ENCODE measurements at regions not wholly inside any gene's neighbourhood (a gene's known extent, or its start where the extent isn't known, plus 50 kb on each side); places are given as distances from the start of the nearest gene placed in this dataset.

- CTCF ChIA-PET = interaction anchor here (0.7 kb wide), 1 partner anchor 313 kb away, joined by 3 read pairs; no protein-coding TSS in a partner anchor
- peaks cover 44% of the 10 kb centered on the region for H3K4me1 Mint-ChIP-seq
- DNase-seq = no peak
- no peaks in the 10 kb centered on the region for H3K27me3 Mint-ChIP-seq
- H3K27ac Mint-ChIP-seq = no peak overlapping the region
- POLR2A ChIA-PET = interaction anchor here (0.7 kb wide), 1 partner anchor 90 kb away, joined by 3 read pairs; no protein-coding TSS in a partner anchor
- no peak overlapping the region for H3K4me3 Mint-ChIP-seq
- H3K9me3 Mint-ChIP-seq = peaks cover 7% of the 10 kb centered on the region
- H3K36me3 Mint-ChIP-seq (ENCODE audit: low read depth) = peaks cover 14% of the 10 kb centered on the region
Measured at GRCh38 chr10:3512263-3512662, 272.7 kb downstream of the KLF6 start.

- Mint-ChIP-seq H3K9me3 (peaks cover 7% of the 10 kb centered on the region), H3K4me3 (no peak overlapping the region), H3K27me3 (no peaks in the 10 kb centered on the region), H3K4me1 (peaks cover 37% of the 10 kb centered on the region), H3K27ac (no peak overlapping the region), H3K36me3 (ENCODE audit: low read depth) (peaks cover 9% of the 10 kb centered on the region)
- CTCF ChIA-PET = no interaction called here
- no peak for DNase-seq
- POLR2A ChIA-PET = no interaction called here
Measured at GRCh38 chr10:3511483-3511882, 273.5 kb downstream of the KLF6 start.

- Mint-ChIP-seq H3K36me3 (ENCODE audit: low read depth) (peaks cover 9% of the 10 kb centered on the region), H3K27me3 (no peaks in the 10 kb centered on the region), H3K4me3 (no peak overlapping the region), H3K4me1 (peaks cover 29% of the 10 kb centered on the region), H3K9me3 (peaks cover 7% of the 10 kb centered on the region), H3K27ac (no peak overlapping the region)
- CTCF ChIA-PET = no interaction called here
- peak; percentile 31 for DNase-seq
- POLR2A ChIA-PET = no interaction called here
Measured at GRCh38 chr10:3510741-3511140, 274.3 kb downstream of the KLF6 start.

GRCh38 chr10:3509355-3509754, 275.7 kb downstream of the KLF6 start:
- H3K9me3 Mint-ChIP-seq = peaks cover 7% of the 10 kb centered on the region
- CTCF ChIA-PET = no interaction called here
- POLR2A ChIA-PET = no interaction called here

GRCh38 chr10:3503299-3503698, 281.7 kb downstream of the KLF6 start:
- no peaks in the 10 kb centered on the region for H3K9me3 Mint-ChIP-seq
- H3K36me3 Mint-ChIP-seq (ENCODE audit: low read depth) = no peaks in the 10 kb centered on the region
- H3K27ac Mint-ChIP-seq = no peak overlapping the region
- ChIA-PET POLR2A (no interaction called here), CTCF (no interaction called here)
- H3K27me3 Mint-ChIP-seq = peaks cover 15% of the 10 kb centered on the region
- no peak overlapping the region for H3K4me3 Mint-ChIP-seq
- H3K4me1 Mint-ChIP-seq = no peaks in the 10 kb centered on the region
- no peak for DNase-seq

More at GRCh38 chr10:3509355-3509754, 275.7 kb downstream of the KLF6 start:
- Mint-ChIP-seq H3K4me3 (no peak overlapping the region), H3K36me3 (ENCODE audit: low read depth) (peaks cover 5% of the 10 kb centered on the region), H3K27me3 (no peaks in the 10 kb centered on the region), H3K4me1 (peaks cover 26% of the 10 kb centered on the region), H3K27ac (no peak overlapping the region)
- DNase-seq = no peak

GRCh38 chr10:3502673-3503072, 282.3 kb downstream of the KLF6 start:
- ChIA-PET POLR2A (no interaction called here), CTCF (no interaction called here)
- Mint-ChIP-seq H3K27ac (no peak overlapping the region), H3K4me1 (no peaks in the 10 kb centered on the region), H3K36me3 (ENCODE audit: low read depth) (no peaks in the 10 kb centered on the region), H3K27me3 (peaks cover 18% of the 10 kb centered on the region), H3K9me3 (no peaks in the 10 kb centered on the region), H3K4me3 (no peak overlapping the region)
- no peak for DNase-seq

- H3K9me3 Mint-ChIP-seq = no peaks in the 10 kb centered on the region
- DNase-seq = no peak
- no peaks in the 10 kb centered on the region for H3K4me1 Mint-ChIP-seq
- H3K36me3 Mint-ChIP-seq (ENCODE audit: low read depth) = no peaks in the 10 kb centered on the region
- ChIA-PET POLR2A (no interaction called here), CTCF (no interaction called here)
- peaks cover 34% of the 10 kb centered on the region for H3K27me3 Mint-ChIP-seq
- H3K4me3 Mint-ChIP-seq = no peak overlapping the region
- no peak overlapping the region for H3K27ac Mint-ChIP-seq
Measured at GRCh38 chr10:3500408-3500856, 284.6 kb downstream of the KLF6 start.

- peaks cover 39% of the 10 kb centered on the region for H3K27me3 Mint-ChIP-seq
- ChIA-PET CTCF (no interaction called here), POLR2A (no interaction called here)
- no peaks in the 10 kb centered on the region for H3K36me3 Mint-ChIP-seq (ENCODE audit: low read depth)
- no peak for DNase-seq
- H3K4me1 Mint-ChIP-seq = no peaks in the 10 kb centered on the region
- no peak overlapping the region for H3K27ac Mint-ChIP-seq
- no peak overlapping the region for H3K4me3 Mint-ChIP-seq
- H3K9me3 Mint-ChIP-seq = no peaks in the 10 kb centered on the region
Measured at GRCh38 chr10:3499120-3499519, 285.9 kb downstream of the KLF6 start.

GRCh38 chr10:3497581-3497980, 287.4 kb downstream of the KLF6 start:
- CTCF ChIA-PET = no interaction called here
- no peak overlapping the region for H3K4me3 Mint-ChIP-seq
- POLR2A ChIA-PET = no interaction called here
- DNase-seq = no peak
- H3K9me3 Mint-ChIP-seq = no peaks in the 10 kb centered on the region
- peaks cover 42% of the 10 kb centered on the region for H3K27me3 Mint-ChIP-seq
- H3K36me3 Mint-ChIP-seq (ENCODE audit: low read depth) = no peaks in the 10 kb centered on the region
- H3K4me1 Mint-ChIP-seq = no peaks in the 10 kb centered on the region
- no peak overlapping the region for H3K27ac Mint-ChIP-seq

- H3K27me3 Mint-ChIP-seq = peaks cover 42% of the 10 kb centered on the region
- no peaks in the 10 kb centered on the region for H3K36me3 Mint-ChIP-seq (ENCODE audit: low read depth)
- H3K27ac Mint-ChIP-seq = no peak overlapping the region
- no peaks in the 10 kb centered on the region for H3K9me3 Mint-ChIP-seq
- no peak for DNase-seq
- ChIA-PET CTCF (no interaction called here), POLR2A (no interaction called here)
- H3K4me3 Mint-ChIP-seq = no peak overlapping the region
- H3K4me1 Mint-ChIP-seq = no peaks in the 10 kb centered on the region
Measured at GRCh38 chr10:3496138-3496537, 288.9 kb downstream of the KLF6 start.

GRCh38 chr10:3495281-3495680, 289.7 kb downstream of the KLF6 start:
- ChIA-PET POLR2A (no interaction called here), CTCF (interaction anchor here (1.2 kb wide), 1 partner anchor 9 kb away, joined by 3 read pairs; no protein-coding TSS in a partner anchor)
- DNase-seq = no peak
- H3K36me3 Mint-ChIP-seq (ENCODE audit: low read depth) = no peaks in the 10 kb centered on the region
- H3K27ac Mint-ChIP-seq = no peak overlapping the region
- no peak overlapping the region for H3K4me3 Mint-ChIP-seq
- H3K4me1 Mint-ChIP-seq = no peaks in the 10 kb centered on the region
- H3K27me3 Mint-ChIP-seq = peaks cover 36% of the 10 kb centered on the region
- no peaks in the 10 kb centered on the region for H3K9me3 Mint-ChIP-seq

- ChIA-PET CTCF (interaction anchor here (1.2 kb wide), 1 partner anchor 8 kb away, joined by 3 read pairs; no protein-coding TSS in a partner anchor), POLR2A (no interaction called here)
- H3K36me3 Mint-ChIP-seq (ENCODE audit: low read depth) = no peaks in the 10 kb centered on the region
- H3K27me3 Mint-ChIP-seq = peaks cover 36% of the 10 kb centered on the region
- DNase-seq = no peak
- H3K27ac Mint-ChIP-seq = no peak overlapping the region
- no peak overlapping the region for H3K4me3 Mint-ChIP-seq
- no peaks in the 10 kb centered on the region for H3K4me1 Mint-ChIP-seq
- H3K9me3 Mint-ChIP-seq = no peaks in the 10 kb centered on the region
Measured at GRCh38 chr10:3494838-3495230, 290.2 kb downstream of the KLF6 start.

- no peaks in the 10 kb centered on the region for H3K4me1 Mint-ChIP-seq
- DNase-seq = no peak
- H3K27me3 Mint-ChIP-seq = peaks cover 36% of the 10 kb centered on the region
- H3K4me3 Mint-ChIP-seq = no peak overlapping the region
- ChIA-PET CTCF (interaction anchor here (1.2 kb wide), 1 partner anchor 8 kb away, joined by 3 read pairs; no protein-coding TSS in a partner anchor), POLR2A (no interaction called here)
- H3K36me3 Mint-ChIP-seq (ENCODE audit: low read depth) = no peaks in the 10 kb centered on the region
- no peaks in the 10 kb centered on the region for H3K9me3 Mint-ChIP-seq
- no peak overlapping the region for H3K27ac Mint-ChIP-seq
Measured at GRCh38 chr10:3494131-3494837, 290.7 kb downstream of the KLF6 start.

GRCh38 chr10:3493621-3494020, 291.4 kb downstream of the KLF6 start:
- peaks cover 3% of the 10 kb centered on the region for H3K9me3 Mint-ChIP-seq
- no peaks in the 10 kb centered on the region for H3K36me3 Mint-ChIP-seq (ENCODE audit: low read depth)
- CTCF ChIA-PET = no interaction called here
- H3K27me3 Mint-ChIP-seq = peaks cover 30% of the 10 kb centered on the region
- POLR2A ChIA-PET = no interaction called here
- no peak for DNase-seq
- H3K4me3 Mint-ChIP-seq = no peak overlapping the region
- no peaks in the 10 kb centered on the region for H3K4me1 Mint-ChIP-seq
- no peak overlapping the region for H3K27ac Mint-ChIP-seq
